ENCODE measurements at regions not wholly inside any gene's neighbourhood (a gene's known extent, or its start where the extent isn't known, plus 50 kb on each side); places are given as distances from the start of the nearest gene placed in this dataset.
"Not testable (repeated sequence)": the region's sequence is repeated elsewhere in the genome, so short reads cannot be mapped to it uniquely, and the experiment has no call there.

- Histone ChIP-seq H3K27ac (no peak overlapping the region), H3K4me3 (no peak overlapping the region)
Measured at GRCh38 chr3:80445053-80445452, 677.3 kb upstream of the ROBO1 start.

GRCh38 chr3:80439490-80439889 is 671.7 kb upstream of the ROBO1 start:
- Histone ChIP-seq H3K27ac (no peak overlapping the region), H3K4me3 (no peak overlapping the region)

- no peak overlapping the region for H3K27ac ChIP-seq
- no peak overlapping the region for H3K4me3 ChIP-seq
Measured at GRCh38 chr3:80434366-80434765, 666.6 kb upstream of the ROBO1 start.

- H3K4me3 ChIP-seq: no peak overlapping the region
- H3K27ac ChIP-seq: no peak overlapping the region
Measured at GRCh38 chr3:80424951-80425350, 657.2 kb upstream of the ROBO1 start.

- Histone ChIP-seq H3K27ac (no peak overlapping the region), H3K4me3 (no peak overlapping the region)
Measured at GRCh38 chr3:80408030-80408721, 640.4 kb upstream of the ROBO1 start.

GRCh38 chr3:80405618-80406017 is 637.8 kb upstream of the ROBO1 start:
- no peak overlapping the region for H3K27ac ChIP-seq
- H3K4me3 ChIP-seq: no peak overlapping the region

- Histone ChIP-seq H3K27ac (no peak overlapping the region), H3K4me3 (no peak overlapping the region)
Measured at GRCh38 chr3:80395023-80395422, 627.2 kb upstream of the ROBO1 start.

GRCh38 chr3:80391573-80391972 is 623.8 kb upstream of the ROBO1 start:
- Histone ChIP-seq H3K27ac (no peak overlapping the region), H3K4me3 (no peak overlapping the region)

- H3K27ac ChIP-seq: no peak overlapping the region
- no peak overlapping the region for H3K4me3 ChIP-seq
Measured at GRCh38 chr3:80384811-80385210, 617.0 kb upstream of the ROBO1 start.

- no peak overlapping the region for H3K27ac ChIP-seq
- no peak overlapping the region for H3K4me3 ChIP-seq
Measured at GRCh38 chr3:80374423-80374822, 606.6 kb upstream of the ROBO1 start.

GRCh38 chr3:80368616-80369015 is 600.8 kb upstream of the ROBO1 start:
- H3K4me3 ChIP-seq: no peak overlapping the region
- no peak overlapping the region for H3K27ac ChIP-seq

- H3K27ac ChIP-seq: no peak overlapping the region
Measured at GRCh38 chr3:80366808-80367548, 599.2 kb upstream of the ROBO1 start.

GRCh38 chr3:80357761-80358160 is 590.0 kb upstream of the ROBO1 start:
- H3K27ac ChIP-seq: no peak overlapping the region
- no peak overlapping the region for H3K4me3 ChIP-seq

More at GRCh38 chr3:80366808-80367548, 599.2 kb upstream of the ROBO1 start:
- no peak overlapping the region for H3K4me3 ChIP-seq

GRCh38 chr3:80355144-80355543 is 587.3 kb upstream of the ROBO1 start:
- H3K4me3 ChIP-seq: no peak overlapping the region
- no peak overlapping the region for H3K27ac ChIP-seq

GRCh38 chr3:80351201-80351600 is 583.4 kb upstream of the ROBO1 start:
- H3K27ac ChIP-seq: no peak overlapping the region
- H3K4me3 ChIP-seq: no peak overlapping the region

- Histone ChIP-seq H3K27ac (no peak overlapping the region), H3K4me3 (no peak overlapping the region)
Measured at GRCh38 chr3:80350771-80351170, 583.0 kb upstream of the ROBO1 start.

GRCh38 chr3:80338366-80338765 is 570.6 kb upstream of the ROBO1 start:
- Histone ChIP-seq H3K4me3 (no peak overlapping the region), H3K27ac (no peak overlapping the region)

GRCh38 chr3:80334534-80334933 is 566.7 kb upstream of the ROBO1 start:
- no peak overlapping the region for H3K4me3 ChIP-seq
- H3K27ac ChIP-seq: no peak overlapping the region

- H3K27ac ChIP-seq: no peak overlapping the region
- no peak overlapping the region for H3K4me3 ChIP-seq
Measured at GRCh38 chr3:80331494-80332170, 563.8 kb upstream of the ROBO1 start.

GRCh38 chr3:80314541-80314940 is 546.7 kb upstream of the ROBO1 start:
- H3K27ac ChIP-seq, H3K4me3 ChIP-seq: not testable (repeated sequence)

GRCh38 chr3:80308637-80309036 is 540.8 kb upstream of the ROBO1 start:
- no peak overlapping the region for H3K27ac ChIP-seq
- H3K4me3 ChIP-seq: no peak overlapping the region

Measured in skin epidermis (tissue), 12 donors.